Right lobe of liver (tissue), 4 donors: ENCODE measurements at regions not wholly inside any gene's neighbourhood (a gene's known extent, or its start where the extent isn't known, plus 50 kb on each side); places are given as distances from the start of the nearest gene placed in this dataset.

Experiments
- CTCF ChIP-seq, 4 donors: fragments of 200-600 bp in 3 of 4; fragments of 450-650 bp in 1 of 4; IDR thresholded peaks; one replicate each; pipeline versions ENCODE4 v1.5.1 to v1.8.0; 2016 to 2022; ENCODE audit warnings: antibody characterized with exemption in 4 of 4, mild to moderate bottlenecking in 2 of 4
- POLR2A ChIP-seq: fragments of 450-650 bp; IDR thresholded peaks from one replicate; pipeline ENCODE4 v1.6.1; 2017; ENCODE audit warnings: antibody characterized with exemption, mild to moderate bottlenecking
- donor health status: DM: no; HTN: no; CAD: no.
- donor health status: DM: no; HTN: no; CAD: no.
- donor health status: DM: no; HTN: yes; CAD: no.

DNA sequence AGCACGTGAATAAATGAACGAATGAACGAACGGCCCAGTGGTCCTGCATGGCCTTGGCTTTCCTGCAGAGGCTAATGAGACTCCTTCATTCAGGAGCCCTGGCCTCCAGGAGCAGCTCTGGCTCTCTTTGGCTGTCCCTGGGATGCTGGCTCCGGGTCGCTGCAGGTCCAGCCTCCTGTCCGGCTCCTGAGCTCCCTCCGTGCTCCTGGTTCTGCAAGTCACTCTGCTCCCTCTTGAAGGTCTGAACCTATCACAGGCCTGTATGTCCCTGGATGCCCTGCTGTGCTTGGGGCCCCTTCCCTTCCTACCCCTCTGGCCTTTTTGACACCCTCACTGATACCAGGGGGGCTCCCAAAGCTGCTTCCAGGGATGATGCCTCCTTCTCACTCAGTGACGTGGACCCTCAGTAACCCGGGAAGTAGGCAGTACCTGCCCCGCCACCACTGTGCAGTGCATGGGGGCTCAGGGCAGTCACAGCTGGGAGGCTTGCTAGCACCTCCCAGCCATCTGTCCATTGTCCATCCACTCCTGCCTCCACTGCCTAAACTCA, 133.7 kb upstream of the C14orf180 start:
- TF ChIP-seq POLR2A (no peak), CTCF (IDR thresholded peaks at IDR 0.05) (no peak)
